ENCODE measurements at regions not wholly inside any gene's neighbourhood (a gene's known extent, or its start where the extent isn't known, plus 50 kb on each side); places are given as distances from the start of the nearest gene placed in this dataset.

DNA sequence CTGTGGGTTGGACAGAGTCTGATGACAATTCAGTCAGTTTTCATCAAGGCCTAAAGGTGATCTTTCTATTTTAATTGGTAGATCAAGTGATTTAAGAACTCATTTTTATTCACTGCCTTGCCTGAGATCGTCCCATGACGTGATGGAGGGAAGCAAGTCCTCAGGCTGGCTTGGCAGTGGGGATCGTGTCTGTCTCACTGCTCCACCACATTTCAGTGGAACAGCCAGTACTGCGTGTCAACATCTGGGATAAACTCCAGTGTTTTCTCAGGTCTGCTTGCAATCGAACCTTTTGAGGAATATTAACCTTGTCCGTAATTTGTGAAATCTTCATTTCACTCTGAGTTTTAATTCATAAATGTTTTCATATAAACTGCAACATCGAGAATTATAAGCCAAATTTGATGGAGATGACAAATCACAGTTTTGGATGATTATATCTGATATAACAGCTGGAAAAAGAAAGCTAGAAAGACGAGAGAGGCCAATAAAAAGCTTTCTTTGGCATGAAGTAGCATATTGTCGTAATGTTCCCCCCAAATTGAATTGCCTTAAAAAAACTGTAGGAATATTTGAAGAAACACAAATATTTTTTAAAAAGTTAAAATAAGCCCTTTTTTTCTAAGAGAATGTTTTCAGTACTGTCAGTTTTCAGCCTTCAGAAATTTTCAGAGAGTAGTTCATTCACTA, 414.7 kb upstream of the SPRED2 start:
- DNase-seq (ENCODE audit: low read depth), result no peak

DNA sequence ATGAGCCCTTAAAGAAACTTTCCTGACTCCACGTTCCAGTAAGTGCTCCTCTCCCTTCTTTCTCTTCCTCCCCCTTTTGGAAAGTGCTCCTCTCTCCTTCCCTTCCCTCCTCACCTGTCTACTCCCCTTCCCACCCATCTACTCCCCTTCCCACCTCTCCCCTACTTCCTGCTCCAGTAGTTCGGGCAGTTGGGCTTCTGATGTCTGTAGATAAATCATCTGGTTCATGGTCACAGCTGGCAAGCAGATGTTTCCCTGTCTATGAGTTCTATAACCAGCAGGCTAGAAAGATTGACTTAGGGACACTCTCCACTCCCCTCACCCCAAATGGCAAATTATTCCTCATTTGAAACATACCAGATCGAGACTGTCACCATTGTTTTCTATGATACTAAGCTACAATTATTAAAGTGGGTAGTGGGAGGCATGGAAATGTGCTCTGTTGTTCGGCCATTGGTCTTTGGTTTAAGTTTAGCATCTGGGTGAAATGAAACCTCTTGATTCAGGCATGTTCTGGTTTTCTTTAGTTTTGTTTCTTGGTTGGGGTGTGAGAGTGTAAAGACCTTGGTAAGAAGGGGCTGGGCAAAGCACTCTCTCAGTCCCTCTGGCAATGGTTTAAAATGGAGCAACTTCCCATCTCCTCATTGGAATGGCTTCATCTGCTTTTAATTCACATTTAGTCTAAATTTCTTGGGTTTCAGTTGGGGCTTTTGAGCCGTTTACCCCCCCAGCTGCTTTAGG, 413.2 kb upstream of the SPRED2 start:
- DNase-seq (ENCODE audit: low read depth), result no peak

GRCh38 chr2:65842104-65842503, 409.7 kb upstream of the SPRED2 start:
- no peak for DNase-seq (ENCODE audit: low read depth)

GRCh38 chr2:65835975-65836549, 403.7 kb upstream of the SPRED2 start:
- DNase-seq (ENCODE audit: low read depth), result no peak

DNA sequence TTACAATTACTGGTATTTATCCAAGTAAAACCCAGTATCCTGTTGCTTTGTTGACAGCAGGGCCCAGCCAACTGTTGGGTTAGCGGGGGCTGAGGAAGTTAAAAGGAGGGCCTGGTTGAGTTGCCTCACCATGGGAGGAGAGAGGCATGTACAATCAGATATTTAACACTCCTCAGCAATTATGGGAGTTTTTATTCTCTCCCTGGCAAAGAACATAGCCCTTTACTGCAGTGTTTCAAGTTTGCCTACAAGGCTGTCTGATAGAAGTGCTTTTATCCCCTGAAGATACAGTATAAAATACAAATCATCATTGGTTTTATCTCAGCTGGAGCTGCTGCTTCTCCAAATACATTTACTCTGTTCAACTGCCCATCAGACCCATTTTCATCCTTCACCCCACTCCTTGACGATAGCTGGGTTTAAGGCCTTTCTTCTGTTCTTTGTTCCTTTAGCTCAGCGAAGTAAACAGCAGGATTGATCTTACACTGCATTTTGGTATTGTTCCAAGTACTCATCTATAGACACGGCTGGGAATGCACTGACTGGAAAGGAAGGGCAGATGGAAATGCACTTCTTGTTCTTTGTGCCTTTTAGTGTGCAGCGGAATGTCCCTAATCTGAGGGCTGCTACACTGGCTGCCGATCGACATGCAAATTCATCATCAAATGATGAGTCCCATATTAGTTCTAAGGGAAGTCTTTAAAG, 402.5 kb upstream of the SPRED2 start:
- DNase-seq (ENCODE audit: low read depth), result no peak

DNA sequence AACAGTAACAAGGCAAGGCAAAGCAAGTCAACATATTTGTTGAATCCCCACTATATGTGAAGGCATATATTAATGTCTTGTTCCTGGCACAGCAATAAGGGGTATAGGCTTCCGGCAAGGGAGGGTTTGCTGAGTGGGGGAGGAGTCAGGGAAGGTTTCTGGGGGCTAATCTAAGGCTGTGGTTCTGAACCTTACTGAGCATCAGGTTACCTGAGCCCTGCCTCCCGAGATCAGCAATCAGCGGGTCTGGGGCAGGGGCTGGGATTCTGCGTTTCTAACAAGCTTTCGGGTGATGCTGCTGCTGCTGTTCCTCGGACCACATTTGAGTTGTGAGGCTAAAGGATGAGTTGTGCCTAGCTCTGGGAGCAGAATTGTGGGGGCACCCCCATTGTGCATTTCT, 401.7 kb upstream of the SPRED2 start:
- DNase-seq (ENCODE audit: low read depth), result no peak

- no peak for DNase-seq (ENCODE audit: low read depth)
These were observed 399.1 kb upstream of the SPRED2 start for GRCh38 chr2:65831509-65831908.

DNA sequence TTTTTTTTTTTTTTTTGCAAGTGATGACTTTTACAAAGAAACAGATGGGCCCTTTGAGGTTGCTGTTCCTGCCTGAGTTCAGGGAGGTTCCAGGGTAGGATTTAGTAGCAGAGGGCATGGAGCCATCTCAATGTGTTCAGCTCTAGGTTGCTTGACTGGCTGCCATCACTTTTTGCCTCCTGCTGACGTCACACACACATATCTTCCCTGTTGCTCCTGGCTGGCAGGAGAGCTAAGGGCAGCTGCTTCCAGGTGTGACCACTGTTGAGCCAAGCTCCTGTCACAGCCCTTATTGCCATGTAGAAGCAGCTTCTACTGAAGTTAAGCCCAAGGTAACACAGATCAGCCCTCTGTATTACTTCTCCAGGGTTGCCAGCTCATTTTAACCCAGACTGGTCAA, 394.2 kb upstream of the SPRED2 start:
- DNase-seq (ENCODE audit: low read depth), result no peak

DNA sequence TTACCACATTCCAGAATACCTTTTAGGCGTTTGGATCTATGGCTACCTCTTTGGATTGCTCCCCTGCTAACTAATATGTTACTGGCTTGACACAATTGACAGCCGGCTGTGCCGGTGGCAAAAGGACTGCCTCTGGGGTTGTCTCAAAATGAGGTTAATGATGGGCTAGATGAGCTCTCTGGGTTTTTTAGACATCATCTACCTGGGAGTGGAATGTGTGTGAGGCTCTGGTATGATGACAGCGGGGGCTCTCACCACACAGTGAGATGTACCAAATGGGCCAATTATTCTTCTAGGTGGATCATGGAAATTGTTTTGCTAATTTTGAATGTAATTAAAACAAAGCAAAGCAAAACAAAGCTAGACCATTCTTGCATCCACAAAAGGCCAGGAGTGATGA, 391.1 kb upstream of the SPRED2 start:
- no peak for DNase-seq (ENCODE audit: low read depth)

- no peak for DNase-seq (ENCODE audit: low read depth)
These were observed 388.1 kb upstream of the SPRED2 start for GRCh38 chr2:65820454-65820853.

DNA sequence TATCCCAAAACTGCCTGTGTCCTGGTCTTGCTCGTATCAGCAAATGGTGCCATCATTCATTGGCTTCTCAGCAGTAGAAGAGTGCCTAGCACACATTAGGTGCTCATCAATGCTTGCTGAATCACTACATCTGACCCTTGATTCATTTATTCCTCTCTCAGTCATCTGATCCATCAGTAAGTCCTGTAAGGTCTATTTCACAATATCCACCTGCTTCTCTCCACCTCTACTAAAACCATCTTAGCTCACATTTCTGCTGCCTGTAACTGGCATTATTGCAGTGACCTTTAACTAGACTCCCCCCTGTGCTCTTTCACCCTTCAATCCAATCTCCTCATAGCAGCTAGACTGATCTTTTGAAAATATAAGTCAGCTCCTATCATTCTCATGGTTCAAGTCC, 387.6 kb upstream of the SPRED2 start:
- no peak for DNase-seq (ENCODE audit: low read depth)

- no peak for DNase-seq (ENCODE audit: low read depth)
These were observed 386.6 kb upstream of the SPRED2 start for GRCh38 chr2:65818873-65819451.

DNA sequence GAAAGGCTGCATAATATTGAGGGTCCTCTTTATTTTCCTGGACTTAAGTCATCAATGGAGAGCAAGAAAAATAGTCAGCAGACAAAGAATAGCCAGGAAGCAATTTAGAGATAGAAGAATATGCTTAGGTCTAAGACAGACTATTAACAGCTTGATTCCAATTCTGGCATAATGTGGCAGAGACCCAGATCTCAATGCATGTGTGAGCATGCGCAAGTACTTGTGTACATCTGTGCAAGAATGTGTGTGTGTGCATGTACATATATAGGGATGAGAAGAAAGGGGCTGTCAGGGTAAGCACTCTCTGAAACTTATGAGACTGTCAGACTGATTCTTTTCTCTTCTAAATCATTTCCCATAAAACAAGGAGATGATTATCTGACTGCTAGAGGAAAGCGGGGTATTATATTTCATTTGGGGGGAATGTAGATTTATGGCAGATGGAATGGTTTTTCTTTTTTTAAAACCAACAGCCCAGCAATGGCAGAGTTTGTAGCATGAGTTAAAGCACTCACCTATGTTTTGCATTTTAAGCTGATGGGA, 381.3 kb upstream of the SPRED2 start:
- no peak for DNase-seq (ENCODE audit: low read depth)

- no peak for DNase-seq (ENCODE audit: low read depth)
These were observed 380.5 kb upstream of the SPRED2 start for GRCh38 chr2:65812887-65813286.

- no peak for DNase-seq (ENCODE audit: low read depth)
These were observed 375.5 kb upstream of the SPRED2 start for GRCh38 chr2:65807942-65808341.

DNA sequence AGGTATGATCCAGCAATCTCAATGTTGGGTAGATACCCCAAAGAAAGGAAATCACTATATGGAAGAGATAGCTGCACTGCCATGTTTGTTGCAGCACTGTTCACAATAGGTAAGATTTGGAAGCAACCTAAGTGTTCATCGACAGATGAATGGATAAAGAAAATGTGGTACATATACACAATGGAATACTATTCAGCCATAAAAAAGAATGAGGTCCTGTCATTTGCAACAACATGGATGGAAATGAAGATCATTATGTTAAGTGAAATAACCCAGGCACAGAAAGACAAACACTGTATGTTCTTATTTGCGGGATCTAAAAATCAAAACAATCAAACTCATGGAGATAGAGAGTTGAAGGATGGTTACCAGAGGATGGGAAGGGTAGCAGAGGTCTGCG, 372.4 kb upstream of the SPRED2 start:
- no peak for DNase-seq (ENCODE audit: low read depth)

- no peak for DNase-seq (ENCODE audit: low read depth)
These were observed 370.0 kb upstream of the SPRED2 start for GRCh38 chr2:65802298-65802942.

DNA sequence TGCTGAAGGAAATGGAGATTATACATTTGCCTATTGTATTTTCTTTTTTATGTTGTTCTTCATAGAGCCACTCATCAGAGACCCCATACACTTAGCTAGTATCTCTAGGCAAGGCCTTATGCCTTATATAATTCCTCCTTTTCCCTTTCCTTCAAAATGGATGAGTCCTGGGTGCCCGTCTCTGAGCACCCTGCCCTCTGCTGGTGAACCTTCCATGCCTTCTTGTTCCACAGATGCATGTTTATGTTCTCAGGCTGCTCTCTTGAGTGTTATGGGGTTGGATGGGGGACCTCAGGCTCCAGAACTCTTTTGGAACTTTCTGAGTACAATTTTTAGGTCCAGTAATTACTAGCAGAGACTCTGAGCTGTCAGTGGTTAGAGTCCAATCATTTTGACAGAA, 368.6 kb upstream of the SPRED2 start:
- no peak for DNase-seq (ENCODE audit: low read depth)

- no peak for DNase-seq (ENCODE audit: low read depth)
These were observed 366.9 kb upstream of the SPRED2 start for GRCh38 chr2:65799141-65799854.

DNA sequence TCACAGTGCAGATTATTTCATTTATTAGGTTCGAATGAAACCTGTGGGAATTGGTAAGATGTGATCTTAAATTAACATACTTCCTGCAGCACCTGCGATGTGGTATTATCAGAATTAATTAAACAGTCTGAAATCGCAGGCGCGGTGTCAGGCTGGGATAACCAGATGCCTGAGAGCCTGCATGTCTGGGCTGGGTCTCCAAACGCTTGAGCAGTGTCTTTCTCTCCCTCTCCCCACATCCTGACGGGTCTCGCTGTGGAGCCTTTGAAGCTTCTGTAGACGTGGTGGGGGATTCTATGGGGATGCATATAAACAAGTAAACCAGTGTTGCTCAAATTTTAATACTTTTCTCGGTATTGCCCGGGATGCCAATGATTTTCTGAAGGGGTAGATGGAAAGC, 366.2 kb upstream of the SPRED2 start:
- no peak for DNase-seq (ENCODE audit: low read depth)

DNA sequence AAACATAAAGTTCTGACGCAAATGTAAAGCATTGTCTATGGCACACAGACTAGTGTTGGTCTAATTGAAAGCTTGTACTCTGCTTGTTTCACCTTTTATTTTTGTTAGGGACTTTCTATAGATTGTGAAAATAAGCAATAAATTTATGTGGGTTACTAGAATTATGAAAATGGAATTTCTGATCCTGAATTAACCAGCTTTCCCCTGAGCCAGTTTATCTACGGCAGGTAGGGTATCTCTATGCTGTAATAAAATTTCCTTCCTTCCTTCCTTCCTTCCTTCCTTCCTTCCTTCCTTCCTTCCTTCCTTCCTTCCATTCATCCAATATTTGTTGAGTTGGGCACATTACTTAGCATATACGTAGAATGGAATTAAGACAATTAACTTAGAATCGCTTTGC, 362.6 kb upstream of the SPRED2 start:
- no peak for DNase-seq (ENCODE audit: low read depth)
